Keratinocyte (primary cell): ENCODE measurements at regions not wholly inside any gene's neighbourhood (a gene's known extent, or its start where the extent isn't known, plus 50 kb on each side); places are given as distances from the start of the nearest gene placed in this dataset.

Experiments used
- CTCF ChIP-seq, 3 experiments: IDR thresholded peaks in 1 of 3; conservative IDR thresholded peaks in 1 of 3; optimal IDR thresholded peaks in 1 of 3; 2 replicates in 2 of 3; 3 replicates in 1 of 3; pipeline versions ENCODE3 to v1.5.1; 2011; ENCODE audit warnings: low read length in 3 of 3, mild to moderate bottlenecking in 3 of 3, moderate library complexity in 2 of 3, control low read depth in 1 of 3, inconsistent platforms in 1 of 3; ENCODE audit not compliant: insufficient read depth in 2 of 3; ENCODE audit errors: extremely low read depth in 1 of 3
- EZH2 ChIP-seq: IDR thresholded peaks from one replicate; pipeline ENCODE4 v1.6.1; 2012; ENCODE audit warnings: inconsistent platforms, mild to moderate bottlenecking, low read length, moderate library complexity

- TF ChIP-seq CTCF (optimal IDR thresholded peaks at IDR 0.05 in 1 of 3, IDR thresholded peaks at IDR 0.05 in 1 of 3, conservative IDR thresholded peaks at IDR 0.05 in 1 of 3; ENCODE audit: extremely low read depth in 1 of 3, insufficient read depth in 2 of 3, low read length in 3 of 3) (no peak), EZH2 (no peak)
Observed at GRCh38 chrX:925652-926061, 286.8 kb downstream of the CRLF2 start.
